Muscle layer of duodenum (tissue), 2 donors: ENCODE measurements at regions not wholly inside any gene's neighbourhood (a gene's known extent, or its start where the extent isn't known, plus 50 kb on each side); places are given as distances from the start of the nearest gene placed in this dataset.

ENCODE experiments used
- H3K27ac ChIP-seq: one replicate; pipeline ENCODE4 v1.7.0; 2013; ENCODE audit warnings: mild to moderate bottlenecking, low read length
- H3K27me3 ChIP-seq: one replicate; pipeline ENCODE4 v1.7.0; 2013; ENCODE audit warnings: low read depth, mild to moderate bottlenecking, control low read depth, low read length
- H3K36me3 ChIP-seq, 2 donors: one replicate each; pipeline ENCODE4 v1.7.0; 2013; ENCODE audit warnings: low read length in 2 of 2, control low read depth in 1 of 2, mild to moderate bottlenecking in 1 of 2; ENCODE audit not compliant: insufficient read depth in 2 of 2, control insufficient read depth in 1 of 2
- H3K4me1 ChIP-seq, 2 donors: one replicate each; pipeline ENCODE4 v1.7.0; 2013; ENCODE audit warnings: low read length in 2 of 2, mild to moderate bottlenecking in 2 of 2, control low read depth in 1 of 2, moderate library complexity in 1 of 2; ENCODE audit not compliant: insufficient read depth in 2 of 2, control insufficient read depth in 1 of 2
- H3K4me3 ChIP-seq, 2 donors: one replicate each; pipeline ENCODE4 v1.7.0; 2013; ENCODE audit warnings: low read length in 2 of 2, low read depth in 1 of 2, mild to moderate bottlenecking in 1 of 2
- H3K9me3 ChIP-seq, 2 donors: one replicate each; pipeline ENCODE4 v1.7.0; 2013; ENCODE audit warnings: low read length in 2 of 2, control low read depth in 1 of 2, mild to moderate bottlenecking in 1 of 2; ENCODE audit not compliant: control insufficient read depth in 1 of 2
- donor health status: healthy.

GRCh38 chr10:109432281-109432680, 491.0 kb downstream of the XPNPEP1 start:
- Histone ChIP-seq H3K27me3 (no peaks in the 10 kb centered on the region), H3K9me3 (no peaks in the 10 kb centered on the region), H3K27ac (no peak overlapping the region), H3K4me1 (peaks cover 0 to 10% of the 10 kb centered on the region in 2 donors), H3K4me3 (no peak overlapping the region), H3K36me3 (no peaks in the 10 kb centered on the region)

GRCh38 chr10:109430799-109431198, 492.5 kb downstream of the XPNPEP1 start:
- peaks cover 0 to 10% of the 10 kb centered on the region in 2 donors for H3K4me1 ChIP-seq
- H3K36me3 ChIP-seq, result no peaks in the 10 kb centered on the region
- no peaks in the 10 kb centered on the region for H3K27me3 ChIP-seq
- H3K9me3 ChIP-seq, result no peaks in the 10 kb centered on the region
- no peak overlapping the region for H3K27ac ChIP-seq
- H3K4me3 ChIP-seq, result no peak overlapping the region

- Histone ChIP-seq H3K4me3 (no peak overlapping the region), H3K27me3 (no peaks in the 10 kb centered on the region), H3K36me3 (no peaks in the 10 kb centered on the region), H3K4me1 (peaks cover 0 to 10% of the 10 kb centered on the region in 2 donors), H3K9me3 (no peaks in the 10 kb centered on the region), H3K27ac (no peak overlapping the region)
Observed at GRCh38 chr10:109430043-109430760, 493.1 kb downstream of the XPNPEP1 start.

GRCh38 chr10:109428775-109429491, 494.4 kb downstream of the XPNPEP1 start:
- H3K4me1 ChIP-seq, result peaks cover 0 to 10% of the 10 kb centered on the region in 2 donors
- H3K9me3 ChIP-seq, result no peaks in the 10 kb centered on the region
- no peaks in the 10 kb centered on the region for H3K27me3 ChIP-seq
- no peak overlapping the region for H3K4me3 ChIP-seq
- H3K36me3 ChIP-seq, result no peaks in the 10 kb centered on the region
- H3K27ac ChIP-seq, result no peak overlapping the region

GRCh38 chr10:109427411-109427810, 495.9 kb downstream of the XPNPEP1 start:
- Histone ChIP-seq H3K4me3 (no peak overlapping the region), H3K27me3 (no peaks in the 10 kb centered on the region), H3K9me3 (no peaks in the 10 kb centered on the region), H3K27ac (no peak overlapping the region), H3K36me3 (no peaks in the 10 kb centered on the region), H3K4me1 (peaks cover 0 to 10% of the 10 kb centered on the region in 2 donors)

DNA sequence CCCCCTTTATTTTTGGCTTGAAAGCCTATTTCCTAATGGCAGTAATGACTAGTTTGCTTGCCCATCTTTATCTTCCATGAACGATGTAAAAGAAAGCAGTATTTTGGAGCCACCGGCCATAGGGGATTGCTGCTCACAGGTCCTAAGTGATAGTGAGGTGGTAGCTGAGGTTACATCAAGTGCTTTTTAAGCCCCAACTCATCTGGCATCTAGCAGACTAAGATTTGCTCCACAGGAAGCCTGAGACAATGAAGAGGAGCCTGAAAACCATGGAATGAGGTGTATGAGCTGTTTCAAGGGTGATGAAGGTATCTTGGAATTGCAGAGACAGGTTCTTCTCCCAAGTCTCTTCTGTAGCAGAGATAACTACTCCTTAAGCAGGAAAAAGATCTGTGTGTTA, 496.3 kb downstream of the XPNPEP1 start:
- Histone ChIP-seq H3K9me3 (no peaks in the 10 kb centered on the region), H3K27me3 (no peaks in the 10 kb centered on the region), H3K27ac (no peak overlapping the region), H3K36me3 (no peaks in the 10 kb centered on the region), H3K4me1 (peaks cover 0 to 10% of the 10 kb centered on the region in 2 donors), H3K4me3 (no peak overlapping the region)

DNA sequence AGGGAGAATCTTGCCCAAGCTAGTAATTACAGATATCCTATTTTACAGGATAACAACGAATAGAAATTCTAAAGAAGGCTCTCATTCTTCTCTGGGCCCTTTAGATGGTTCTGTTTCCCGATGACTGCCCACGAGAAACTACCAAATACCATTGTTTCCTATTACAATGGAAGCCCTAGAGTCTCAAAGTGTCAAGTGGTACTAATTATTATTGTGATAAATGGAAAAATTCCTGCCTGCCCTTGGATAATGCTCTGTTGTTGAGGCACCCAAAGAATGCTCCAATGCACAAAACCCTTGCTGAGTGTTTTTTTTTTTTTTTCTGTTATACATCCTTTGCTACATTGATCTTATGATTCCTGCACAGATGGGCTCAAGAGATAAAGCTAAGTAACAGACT, 504.5 kb downstream of the XPNPEP1 start:
- Histone ChIP-seq H3K4me1 (no peaks in the 10 kb centered on the region), H3K27ac (no peak overlapping the region), H3K9me3 (no peaks in the 10 kb centered on the region), H3K27me3 (no peaks in the 10 kb centered on the region), H3K36me3 (no peaks in the 10 kb centered on the region), H3K4me3 (no peak overlapping the region)

DNA sequence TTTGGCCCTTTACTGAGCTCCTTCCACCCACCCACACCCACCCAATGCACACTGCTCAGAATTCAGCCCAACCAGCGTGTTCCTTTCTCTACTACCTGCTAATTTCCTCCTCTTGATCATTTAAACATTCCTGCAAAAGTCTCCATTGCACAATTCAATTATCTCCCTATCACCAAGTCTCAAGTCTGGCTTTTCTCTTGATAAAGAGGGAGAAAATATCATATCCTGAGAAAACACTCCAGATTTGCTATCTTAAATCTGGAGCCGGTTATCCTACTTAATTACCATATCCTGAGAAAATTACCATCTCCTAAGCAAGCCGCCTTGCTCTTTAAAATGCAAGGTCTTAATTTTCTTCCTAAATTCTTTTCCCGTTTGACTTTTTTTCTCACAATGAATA, 505.5 kb downstream of the XPNPEP1 start:
- H3K4me1 ChIP-seq, result no peaks in the 10 kb centered on the region
- no peaks in the 10 kb centered on the region for H3K9me3 ChIP-seq
- H3K27ac ChIP-seq, result no peak overlapping the region
- H3K27me3 ChIP-seq, result no peaks in the 10 kb centered on the region
- no peak overlapping the region for H3K4me3 ChIP-seq
- no peaks in the 10 kb centered on the region for H3K36me3 ChIP-seq

DNA sequence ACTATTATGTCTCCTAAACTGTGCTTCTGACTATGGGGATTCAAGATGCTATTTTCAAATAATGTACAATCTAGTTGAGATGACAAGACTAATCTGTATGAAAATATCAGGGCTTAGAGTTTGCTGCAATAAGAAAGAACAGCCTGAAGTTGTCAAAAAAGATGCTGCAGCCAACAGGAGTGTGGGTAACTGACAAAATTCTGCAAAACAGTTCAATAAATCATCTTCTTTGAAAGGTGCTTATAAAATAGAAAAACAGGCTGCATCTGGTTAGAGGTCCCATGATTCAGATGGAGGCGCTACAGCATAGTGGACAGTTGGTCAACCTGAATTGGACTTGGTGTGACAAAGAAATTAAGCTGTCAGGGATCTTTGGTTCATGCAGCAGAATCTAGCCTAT, 511.0 kb downstream of the XPNPEP1 start:
- Histone ChIP-seq H3K27me3 (no peaks in the 10 kb centered on the region), H3K4me3 (no peak overlapping the region), H3K4me1 (no peaks in the 10 kb centered on the region), H3K9me3 (no peaks in the 10 kb centered on the region), H3K27ac (no peak overlapping the region), H3K36me3 (no peaks in the 10 kb centered on the region)

DNA sequence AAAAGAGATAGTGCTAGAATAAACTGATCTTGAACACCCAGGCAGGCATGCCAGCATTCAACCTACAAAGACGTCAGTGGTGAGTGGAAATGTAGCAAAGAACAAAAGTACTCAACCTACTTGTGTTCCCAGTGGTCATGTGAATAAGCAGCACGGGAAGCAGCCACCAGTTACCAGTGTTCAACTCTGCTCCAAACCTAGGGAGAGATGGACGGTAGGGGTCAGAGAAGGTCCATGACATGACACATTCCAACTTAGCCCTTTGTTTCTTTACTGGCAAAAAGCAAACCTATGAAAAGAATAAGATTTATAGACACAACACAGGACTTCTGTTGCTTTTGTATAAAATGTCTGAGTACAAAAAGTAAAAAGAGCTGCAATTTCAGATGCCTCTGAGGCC, 511.4 kb downstream of the XPNPEP1 start:
- no peaks in the 10 kb centered on the region for H3K27me3 ChIP-seq

GRCh38 chr10:109405338-109405737, 518.0 kb downstream of the XPNPEP1 start:
- Histone ChIP-seq H3K27me3 (no peaks in the 10 kb centered on the region), H3K4me1 (no peaks in the 10 kb centered on the region), H3K9me3 (no peaks in the 10 kb centered on the region), H3K36me3 (no peaks in the 10 kb centered on the region), H3K4me3 (no peak overlapping the region), H3K27ac (no peak overlapping the region)

More for the DNA sequence above, 511.4 kb downstream of the XPNPEP1 start:
- no peaks in the 10 kb centered on the region for H3K36me3 ChIP-seq
- no peak overlapping the region for H3K4me3 ChIP-seq
- H3K4me1 ChIP-seq, result no peaks in the 10 kb centered on the region
- H3K27ac ChIP-seq, result no peak overlapping the region
- H3K9me3 ChIP-seq, result no peaks in the 10 kb centered on the region
